GM21515 (cell line): ENCODE measurements at regions not wholly inside any gene's neighbourhood (a gene's known extent, or its start where the extent isn't known, plus 50 kb on each side); places are given as distances from the start of the nearest gene placed in this dataset.

ENCODE experiments used
- ATAC-seq: cut with Tn5 transposase; IDR thresholded peaks from one replicate; pipeline ENCODE4 v1.9.1; 2021; ENCODE audit not compliant: unreplicated experiment

GRCh38 chr4:102439812-102440211 is 61.3 kb upstream of the NFKB1 start:
- ATAC-seq = no peak

GRCh38 chr4:102440498-102440897 is 60.7 kb upstream of the NFKB1 start:
- ATAC-seq = no peak

DNA sequence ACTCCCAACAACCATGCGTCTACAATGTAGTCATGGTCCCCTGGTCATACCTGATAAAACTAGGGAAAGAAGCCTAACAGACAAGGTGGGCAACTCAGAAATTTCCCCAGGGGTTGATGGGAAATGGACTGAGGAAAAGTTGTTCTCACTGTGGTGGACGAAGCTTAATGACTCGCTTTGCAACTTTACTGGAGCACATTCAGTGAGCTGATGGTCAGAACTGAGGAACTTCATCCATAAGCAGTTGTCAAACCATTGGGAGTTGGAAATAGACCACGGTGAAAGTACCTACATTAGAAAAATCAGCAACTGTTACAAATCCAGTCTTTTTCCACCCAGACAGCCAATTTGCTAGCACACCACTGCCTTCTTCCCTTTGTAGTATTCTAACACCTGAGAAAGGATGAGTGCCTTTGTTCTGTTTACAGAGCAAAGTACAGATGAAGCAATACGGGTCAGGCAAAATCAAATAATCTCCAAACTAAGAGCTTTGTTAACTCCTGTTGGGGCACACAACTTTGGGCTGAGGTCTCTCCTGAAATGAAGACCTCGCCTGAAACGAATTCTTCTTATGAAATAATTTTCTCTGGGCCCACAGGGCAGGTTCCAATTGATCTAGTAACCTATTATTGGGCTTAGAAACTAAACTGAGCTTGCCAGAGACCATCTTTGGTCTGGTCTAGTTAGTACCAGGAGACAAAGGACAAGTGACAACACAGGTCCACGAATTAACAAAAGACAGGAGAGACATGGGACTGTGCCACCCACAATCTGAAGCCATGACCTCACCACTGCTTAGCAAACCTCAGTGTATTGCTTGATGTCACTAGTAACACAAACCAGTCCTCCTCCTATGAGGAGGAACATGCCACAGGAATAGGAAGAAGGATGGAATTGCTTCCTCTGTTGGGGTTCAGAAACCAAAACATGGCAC is 58.9 kb upstream of the NFKB1 start:
- no peak for ATAC-seq

GRCh38 chr4:102444752-102445151 is 56.4 kb upstream of the NFKB1 start:
- ATAC-seq = no peak

DNA sequence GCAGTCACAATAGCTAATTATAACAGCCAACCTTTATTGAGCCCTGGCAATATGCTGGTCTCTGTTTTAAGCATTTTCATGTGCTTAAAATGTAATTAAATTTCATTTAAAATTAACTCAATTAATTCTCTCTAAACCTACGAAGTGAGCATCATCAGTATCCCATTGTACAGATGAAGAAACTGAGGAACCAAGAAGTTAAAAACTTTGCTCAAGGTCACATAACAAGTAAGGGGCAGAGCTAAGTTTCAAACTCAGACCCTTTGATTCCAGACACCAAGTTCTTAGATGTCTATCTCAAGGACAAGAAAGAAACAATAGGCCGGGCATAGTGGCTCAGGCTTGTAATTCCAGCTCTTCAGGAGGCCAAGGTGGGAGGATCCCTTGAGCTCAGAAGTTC is 55.9 kb upstream of the NFKB1 start:
- ATAC-seq = no peak

DNA sequence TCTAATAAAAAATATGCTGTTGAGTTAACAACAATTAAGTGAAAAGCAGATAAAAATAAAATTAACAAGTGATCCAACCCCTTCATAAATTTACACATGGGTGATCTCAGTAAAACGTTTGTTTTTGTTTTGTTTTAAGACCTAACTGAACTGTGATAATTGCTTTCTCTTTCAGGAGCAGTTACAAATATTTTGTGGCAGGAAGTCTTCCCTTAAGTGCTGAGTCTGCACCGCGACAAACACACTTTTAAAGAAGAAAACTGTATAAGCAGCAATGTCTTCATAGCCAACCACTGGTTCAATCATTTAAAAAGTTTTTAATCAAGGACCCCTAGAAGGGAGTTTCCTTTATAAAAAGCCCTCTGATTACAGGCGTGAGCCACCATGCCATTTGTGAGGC is 53.7 kb upstream of the NFKB1 start:
- ATAC-seq = no peak

DNA sequence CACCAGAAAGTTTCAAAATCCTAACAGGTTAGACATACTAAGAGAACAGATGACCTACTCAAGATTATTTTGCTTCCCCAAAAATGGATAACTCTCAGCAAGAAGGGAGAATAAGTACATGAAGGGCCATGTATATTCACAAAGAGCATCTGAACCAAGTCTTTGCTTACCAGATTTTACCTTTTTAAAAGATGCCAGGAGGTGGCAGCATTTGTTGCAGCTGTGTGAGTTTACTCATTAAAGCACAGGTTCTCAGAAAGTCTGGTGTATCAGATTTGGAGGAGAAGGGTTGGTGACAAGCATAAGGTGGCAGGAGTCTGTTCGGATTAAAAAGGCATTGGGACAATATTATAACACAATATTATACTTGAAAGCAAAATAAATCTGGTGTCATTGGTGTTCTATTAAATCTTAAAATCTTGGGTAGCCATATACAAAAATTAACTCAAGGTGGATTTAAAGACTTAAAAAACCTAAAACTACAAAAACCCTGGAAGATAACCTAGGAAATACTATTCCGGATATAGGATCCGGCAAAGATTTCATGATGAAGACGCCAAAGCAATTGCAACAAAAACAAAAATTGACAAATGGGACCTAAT is 51.3 kb upstream of the NFKB1 start:
- peak; percentile 72 for ATAC-seq

DNA sequence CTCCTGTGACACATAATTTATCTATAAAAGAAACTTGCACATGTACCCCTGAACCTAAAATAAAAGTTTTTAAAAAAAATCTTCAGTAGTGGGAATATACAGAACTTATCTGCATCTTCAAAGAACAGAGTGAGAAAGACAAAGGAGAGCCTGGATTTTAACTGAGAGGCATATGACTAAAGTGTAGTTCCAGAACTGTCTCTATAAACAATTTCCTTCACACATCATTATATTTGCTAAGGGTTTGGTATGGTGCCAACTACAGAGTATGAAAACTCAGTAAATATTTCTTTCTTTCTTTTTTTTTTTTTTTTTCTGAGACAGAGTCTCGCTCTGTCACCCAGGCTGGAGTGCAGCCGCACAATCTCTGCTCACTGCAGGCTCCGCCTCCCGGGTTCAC is 49.9 kb upstream of the NFKB1 start:
- no peak for ATAC-seq
